Naive thymus-derived CD4-positive, alpha-beta T cell (primary cell): ENCODE measurements at regions not wholly inside any gene's neighbourhood (a gene's known extent, or its start where the extent isn't known, plus 50 kb on each side); places are given as distances from the start of the nearest gene placed in this dataset.
A peak's percentile ranks its signal among the peaks of the same experiment; 100 is the strongest.
"Not testable (repeated sequence)": the region's sequence is repeated elsewhere in the genome, so short reads cannot be mapped to it uniquely, and the experiment has no call there.

Source experiments
- ATAC-seq: fragments of 150-1000 bp; cut with Tn5 transposase; 2 replicates; pipeline ENCODE4 v1.10.0; 2021; ENCODE audit warnings: mild to moderate bottlenecking, moderate library complexity
- CTCF ChIA-PET: fragments of 350-600 bp; sonication (Branson Sonifier 250); formaldehyde crosslinking; loops from one replicate; lab custom pipeline; 2021; ENCODE audit warnings: antibody characterized with exemption; lab: Charles Lee
- POLR2A ChIA-PET: fragments of 350-600 bp; sonication (Branson Sonifier 250); formaldehyde crosslinking; loops from one replicate; lab custom pipeline; 2021; ENCODE audit warnings: antibody characterized with exemption, inconsistent platforms; lab: Charles Lee
- DNase-seq, 9 donors: peaks; one replicate each; pipeline versions ENCODE4 v3.0.0 to v3.0.0-alpha.2; 2020 to 2022; ENCODE audit warnings: mixed read lengths in 1 of 9
- H3K27ac ChIP-seq: one replicate; pipeline ENCODE4 v1.7.0; 2013; ENCODE audit warnings: mild to moderate bottlenecking, low read depth, low read length, moderate library complexity
- H3K27me3 ChIP-seq, 2 donors: one replicate each; pipeline ENCODE4 v1.7.0; 2013; ENCODE audit warnings: low read length in 2 of 2, mild to moderate bottlenecking in 2 of 2, moderate library complexity in 2 of 2; ENCODE audit not compliant: control insufficient read depth in 2 of 2, insufficient read depth in 2 of 2
- H3K36me3 ChIP-seq, 3 experiments: 1 replicate in 2 of 3; 2 replicates in 1 of 3; pipeline ENCODE4 v1.7.0; 2013; ENCODE audit warnings: low read length in 3 of 3, mild to moderate bottlenecking in 3 of 3, moderate library complexity in 1 of 3; ENCODE audit not compliant: insufficient read depth in 3 of 3, control insufficient read depth in 2 of 3
- H3K4me1 ChIP-seq, 2 donors: one replicate each; pipeline ENCODE4 v1.7.0; 2013; ENCODE audit warnings: low read length in 2 of 2, mild to moderate bottlenecking in 2 of 2, moderate library complexity in 1 of 2; ENCODE audit not compliant: control insufficient read depth in 2 of 2, insufficient read depth in 2 of 2
- H3K4me3 ChIP-seq: 2 replicates; pipeline ENCODE4 v1.7.0; 2013; ENCODE audit warnings: mild to moderate bottlenecking, low read length
- H3K9me3 ChIP-seq, 3 experiments: 1 replicate in 2 of 3; 2 replicates in 1 of 3; pipeline ENCODE4 v1.7.0; 2013; ENCODE audit warnings: low read length in 3 of 3; ENCODE audit not compliant: control insufficient read depth in 2 of 3
- H3K27ac Mint-ChIP-seq, 9 donors: one replicate each; pipeline ENCODE4 v1.8.0; 2020 to 2022; ENCODE audit warnings: mixed read lengths in 9 of 9, mild to moderate bottlenecking in 8 of 9, moderate library complexity in 5 of 9, inconsistent platforms in 2 of 9
- H3K27me3 Mint-ChIP-seq, 5 donors: one replicate each; pipeline ENCODE4 v1.8.0; 2021 to 2022; ENCODE audit warnings: mixed read lengths in 5 of 5, mild to moderate bottlenecking in 1 of 5
- H3K36me3 Mint-ChIP-seq, 5 donors: one replicate each; pipeline ENCODE4 v1.8.0; 2020 to 2022; ENCODE audit warnings: mixed read lengths in 5 of 5, mild to moderate bottlenecking in 3 of 5, inconsistent platforms in 1 of 5
- H3K4me1 Mint-ChIP-seq, 7 donors: one replicate each; pipeline ENCODE4 v1.8.0; 2020 to 2022; ENCODE audit warnings: mixed read lengths in 7 of 7, mild to moderate bottlenecking in 3 of 7, inconsistent platforms in 1 of 7
- H3K4me3 Mint-ChIP-seq, 10 donors: one replicate each; pipeline ENCODE4 v1.8.0; 2020 to 2022; ENCODE audit warnings: mild to moderate bottlenecking in 10 of 10, mixed read lengths in 10 of 10, moderate library complexity in 6 of 10, inconsistent platforms in 2 of 10
- H3K9me3 Mint-ChIP-seq, 11 donors: one replicate each; pipeline ENCODE4 v1.8.0; 2020 to 2022; ENCODE audit warnings: mixed read lengths in 11 of 11, mild to moderate bottlenecking in 4 of 11, inconsistent platforms in 1 of 11, moderate library complexity in 1 of 11
- intact Hi-C, 2 donors: fragments of 100-400 bp; cut with micrococcal nuclease; formaldehyde crosslinking; loops; one replicate each; pipeline ENCODE4 v1.15.1; 2023

GRCh38 chr1:199243423-199244061, 604.7 kb downstream of the PTPRC start:
- no peaks in the 10 kb centered on the region for H3K4me1 ChIP-seq
- peaks cover 0 to 17% (median 0%) of the 10 kb centered on the region in 7 donors for H3K4me1 Mint-ChIP-seq
- POLR2A ChIA-PET, result no interaction called here

GRCh38 chr1:199245946-199246345, 607.1 kb downstream of the PTPRC start:
- no peak for ATAC-seq
- intact Hi-C loops, result loop anchor here in 1 of 2 donors (10.0 kb wide), 1 partner anchor 309 kb away; no protein-coding TSS in a partner anchor

More at GRCh38 chr1:199243423-199244061, 604.7 kb downstream of the PTPRC start:
- peak overlapping the region in 1 of 9 donors; percentile 26 for H3K27ac Mint-ChIP-seq
- H3K4me3 ChIP-seq, result no peak overlapping the region
- H3K9me3 ChIP-seq, result no peaks in the 10 kb centered on the region
- H3K4me3 Mint-ChIP-seq, result no peak overlapping the region
- peak; percentile 19 to 75 (median 41) for DNase-seq
- H3K36me3 Mint-ChIP-seq, result peaks cover 0 to 8% (median 0%) of the 10 kb centered on the region in 5 donors
- H3K27me3 Mint-ChIP-seq, result peaks cover 6 to 33% (median 7%) of the 10 kb centered on the region in 5 donors
- no peaks in the 10 kb centered on the region for H3K27me3 ChIP-seq
- peak; percentile 94 for ATAC-seq
- intact Hi-C loops, result loop anchor here (1.0 to 10.0 kb wide), 8 partner anchors 71 to 487 kb away; no protein-coding TSS in a partner anchor
- no peak overlapping the region for H3K27ac ChIP-seq
- peaks cover 0 to 2% (median 0%) of the 10 kb centered on the region in 11 donors for H3K9me3 Mint-ChIP-seq
- CTCF ChIA-PET, result interaction anchor here (1.3 to 2.3 kb wide), 2 partner anchors 130 to 487 kb away, joined by 5 to 7 read pairs; no protein-coding TSS in a partner anchor
- H3K36me3 ChIP-seq, result no peaks in the 10 kb centered on the region

DNA sequence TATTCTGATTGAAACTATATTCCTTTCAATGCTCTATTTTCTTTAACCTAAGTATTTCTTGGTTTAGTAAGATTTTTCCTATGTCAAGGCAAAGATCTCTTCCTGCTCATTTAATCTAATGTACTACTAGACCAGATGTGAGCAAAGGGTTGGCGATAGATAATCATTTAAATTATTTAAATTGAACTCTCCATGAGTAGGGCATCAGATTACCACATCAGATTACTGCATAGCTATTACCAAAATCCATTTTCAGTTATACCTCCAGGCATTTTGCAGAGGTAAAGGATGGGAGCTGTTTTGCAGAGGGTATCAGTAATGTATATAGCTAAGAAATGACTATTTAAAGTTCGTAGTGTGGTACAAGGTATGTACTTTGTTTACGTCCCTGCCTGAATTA, 607.9 kb downstream of the PTPRC start:
- H3K27ac ChIP-seq, result no peak overlapping the region
- H3K4me1 ChIP-seq, result no peaks in the 10 kb centered on the region
- no peaks in the 10 kb centered on the region for H3K36me3 ChIP-seq
- Mint-ChIP-seq H3K9me3 (peaks cover 0 to 2% (median 0%) of the 10 kb centered on the region in 11 donors), H3K27ac (no peak overlapping the region), H3K4me3 (no peak overlapping the region), H3K27me3 (peaks cover 6 to 45% (median 7%) of the 10 kb centered on the region in 5 donors), H3K4me1 (peaks cover 0 to 17% (median 0%) of the 10 kb centered on the region in 7 donors), H3K36me3 (peaks cover 0 to 5% (median 0%) of the 10 kb centered on the region in 5 donors)
- H3K27me3 ChIP-seq, result no peaks in the 10 kb centered on the region
- ATAC-seq (no peak), DNase-seq (no peak)
- intact Hi-C loops, result loop anchor here in 1 of 2 donors (10.0 kb wide), 1 partner anchor 308 kb away; no protein-coding TSS in a partner anchor
- CTCF ChIA-PET, result no interaction called here
- H3K9me3 ChIP-seq, result no peaks in the 10 kb centered on the region
- H3K4me3 ChIP-seq, result no peak overlapping the region
- POLR2A ChIA-PET, result no interaction called here

More at GRCh38 chr1:199245946-199246345, 607.1 kb downstream of the PTPRC start:
- H3K4me1 ChIP-seq, result no peaks in the 10 kb centered on the region
- DNase-seq, result no peak
- H3K36me3 ChIP-seq, result no peaks in the 10 kb centered on the region
- ChIA-PET CTCF (no interaction called here), POLR2A (no interaction called here)
- no peak overlapping the region for H3K4me3 Mint-ChIP-seq
- peaks cover 6 to 39% (median 7%) of the 10 kb centered on the region in 5 donors for H3K27me3 Mint-ChIP-seq
- H3K27ac ChIP-seq, result no peak overlapping the region
- H3K4me1 Mint-ChIP-seq, result peaks cover 0 to 17% (median 0%) of the 10 kb centered on the region in 7 donors
- H3K9me3 Mint-ChIP-seq, result peaks cover 0 to 2% (median 0%) of the 10 kb centered on the region in 11 donors
- H3K27me3 ChIP-seq, result no peaks in the 10 kb centered on the region
- peaks cover 0 to 6% (median 0%) of the 10 kb centered on the region in 5 donors for H3K36me3 Mint-ChIP-seq
- no peaks in the 10 kb centered on the region for H3K9me3 ChIP-seq
- H3K4me3 ChIP-seq, result no peak overlapping the region
- no peak overlapping the region for H3K27ac Mint-ChIP-seq

DNA sequence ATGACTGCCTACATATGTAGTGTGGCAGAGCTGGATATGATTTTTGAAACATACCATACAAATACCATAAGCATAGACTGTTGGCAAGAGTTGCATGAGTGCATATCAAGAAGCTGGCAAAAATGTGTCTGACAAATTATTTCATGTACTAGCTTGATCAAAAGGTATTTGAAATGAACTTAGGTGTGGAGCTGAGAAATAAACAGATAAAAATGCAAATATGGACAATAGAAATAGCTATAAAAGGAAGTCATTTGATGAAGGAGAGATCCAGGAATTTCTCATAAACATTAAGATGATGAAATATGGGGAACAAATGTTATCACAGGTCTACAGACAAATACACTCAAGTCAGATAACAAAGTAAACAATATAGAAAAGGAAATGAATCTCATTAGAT, 609.1 kb downstream of the PTPRC start:
- Histone ChIP-seq H3K36me3 (no peaks in the 10 kb centered on the region), H3K4me1 (no peaks in the 10 kb centered on the region), H3K27ac (no peak overlapping the region), H3K27me3 (no peaks in the 10 kb centered on the region), H3K4me3 (no peak overlapping the region), H3K9me3 (no peaks in the 10 kb centered on the region)
- DNase-seq (no peak), ATAC-seq (no peak)
- ChIA-PET POLR2A (no interaction called here), CTCF (no interaction called here)
- no peaks in the 10 kb centered on the region for H3K36me3 Mint-ChIP-seq
- peaks cover 0 to 9% (median 0%) of the 10 kb centered on the region in 7 donors for H3K4me1 Mint-ChIP-seq
- H3K4me3 Mint-ChIP-seq, result no peak overlapping the region
- no peak overlapping the region for H3K27ac Mint-ChIP-seq
- H3K9me3 Mint-ChIP-seq, result peaks cover 0 to 2% (median 0%) of the 10 kb centered on the region in 11 donors
- intact Hi-C loops, result loop anchor here in 1 of 2 donors (10.0 kb wide), 1 partner anchor 307 kb away; no protein-coding TSS in a partner anchor
- H3K27me3 Mint-ChIP-seq, result peaks cover 6 to 51% (median 7%) of the 10 kb centered on the region in 5 donors

DNA sequence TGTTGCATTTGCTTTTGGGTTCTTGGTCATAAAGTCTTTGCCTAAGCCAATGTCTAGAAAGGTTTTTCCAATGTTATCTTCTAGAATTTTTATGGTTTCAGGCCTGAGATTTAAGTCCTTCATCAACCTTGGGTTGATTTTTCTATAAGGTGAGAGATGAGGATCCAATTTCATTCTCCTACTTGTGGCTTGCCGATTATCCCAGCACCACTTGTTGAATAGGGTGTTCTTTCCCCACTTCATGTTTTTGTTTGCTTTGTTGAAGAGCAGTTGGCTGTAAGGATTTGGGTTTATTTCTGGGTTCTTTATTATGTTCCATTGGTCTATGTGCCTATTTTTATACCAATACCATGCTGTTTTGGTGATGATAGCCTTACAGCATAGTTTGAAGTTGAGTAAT, 615.2 kb downstream of the PTPRC start:
- peaks cover 15 to 63% (median 26%) of the 10 kb centered on the region in 5 donors for H3K27me3 Mint-ChIP-seq
- intact Hi-C loops, H3K27me3 ChIP-seq, DNase-seq, H3K4me3 Mint-ChIP-seq, H3K27ac Mint-ChIP-seq, H3K4me1 Mint-ChIP-seq, H3K9me3 ChIP-seq, ATAC-seq, H3K36me3 ChIP-seq, CTCF ChIA-PET, H3K4me3 ChIP-seq, H3K27ac ChIP-seq, H3K4me1 ChIP-seq, POLR2A ChIA-PET: not testable (repeated sequence)
- peaks cover 0 to 12% (median 0%) of the 10 kb centered on the region in 5 donors for H3K36me3 Mint-ChIP-seq
- peaks cover 0 to 13% (median 8%) of the 10 kb centered on the region in 11 donors for H3K9me3 Mint-ChIP-seq

DNA sequence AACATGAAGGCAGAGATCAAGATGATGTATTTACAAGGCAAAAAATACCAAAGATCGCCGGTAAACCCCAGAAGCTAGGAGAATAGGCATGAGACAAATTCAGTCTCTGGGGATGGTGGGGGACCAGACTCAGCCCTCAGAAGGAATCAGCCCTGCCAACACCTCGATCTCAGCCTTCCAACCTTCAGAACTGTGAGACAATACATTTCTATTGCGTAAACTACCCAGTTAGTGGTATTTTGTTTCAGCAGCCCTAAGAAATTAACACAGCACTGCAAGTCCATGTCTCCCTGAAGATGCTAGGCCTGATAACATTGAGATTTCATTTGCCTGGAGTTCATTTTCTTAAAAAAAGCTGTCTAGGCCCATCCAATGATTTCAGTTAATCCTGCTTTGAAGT, 622.5 kb downstream of the PTPRC start:
- Mint-ChIP-seq H3K4me1 (no peaks in the 10 kb centered on the region), H3K9me3 (peaks cover 0 to 9% (median 3%) of the 10 kb centered on the region in 11 donors), H3K4me3 (no peak overlapping the region), H3K27ac (no peak overlapping the region), H3K36me3 (peaks cover 0 to 4% (median 0%) of the 10 kb centered on the region in 5 donors), H3K27me3 (peaks cover 4 to 25% (median 13%) of the 10 kb centered on the region in 5 donors)
- Histone ChIP-seq H3K9me3 (no peaks in the 10 kb centered on the region), H3K27ac (no peak overlapping the region), H3K4me1 (no peaks in the 10 kb centered on the region), H3K27me3 (no peaks in the 10 kb centered on the region), H3K36me3 (no peaks in the 10 kb centered on the region), H3K4me3 (no peak overlapping the region)
- POLR2A ChIA-PET, result no interaction called here
- intact Hi-C loops, result no loop called here
- CTCF ChIA-PET, result no interaction called here
- ATAC-seq (no peak), DNase-seq (no peak)
